ENCODE measurements at regions not wholly inside any gene's neighbourhood (a gene's known extent, or its start where the extent isn't known, plus 50 kb on each side); places are given as distances from the start of the nearest gene placed in this dataset.

DNA sequence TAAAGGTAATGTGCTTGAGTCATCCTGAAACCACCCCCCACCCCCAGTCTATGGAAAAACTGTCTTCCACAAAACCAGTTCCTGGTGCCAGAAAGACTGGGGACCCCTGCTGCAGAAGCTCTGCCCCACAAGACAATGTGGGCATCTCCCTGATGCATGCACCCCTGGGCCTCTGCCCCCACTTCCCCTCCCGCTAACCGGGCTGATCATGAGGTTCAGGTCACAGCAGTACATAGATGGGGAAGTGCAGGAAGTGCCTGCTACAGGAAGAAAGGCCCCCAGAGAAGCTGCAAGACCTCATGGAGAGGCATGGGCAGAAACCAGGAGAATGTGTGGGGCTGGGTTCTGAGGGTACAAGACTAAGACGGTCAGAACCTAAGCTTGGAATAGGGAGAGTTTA lies 243.4 kb upstream of the ID2 start:
- Histone ChIP-seq H4K20me1 (replicated peaks; ENCODE audit: control insufficient read depth, insufficient read depth, low read length) (no peaks in the 10 kb centered on the region), H3K4me1 (replicated peaks in 1 of 2; ENCODE audit: control insufficient read depth in 2 of 2, insufficient read depth in 2 of 2, low read length in 2 of 2) (no peaks in the 10 kb centered on the region), H3K9me3 (replicated peaks; ENCODE audit: control insufficient read depth, insufficient read depth, low read depth, low read length) (no peaks in the 10 kb centered on the region), H3K79me2 (ENCODE audit: control insufficient read depth, insufficient read depth, low read length) (no peaks in the 10 kb centered on the region), H2AFZ (ENCODE audit: low read depth, low read length) (no peak overlapping the region), H3K4me2 (ENCODE audit: insufficient read depth, low read length) (no peak overlapping the region), H3K4me3 (no peak overlapping the region), H3K27me3 (ENCODE audit: control insufficient read depth in 2 of 2, insufficient read depth in 2 of 2, low read length in 2 of 2) (peaks cover 13 to 33% of the 10 kb centered on the region in 2 experiments; a peak in 4 of 5 replicates), H3K9ac (ENCODE audit: insufficient read depth in 1 of 2, low read depth in 2 of 2, low read length in 2 of 2) (no peak overlapping the region), H3K36me3 (ENCODE audit: control insufficient read depth, insufficient read depth, low read length) (no peaks in the 10 kb centered on the region), H3K9me1 (ENCODE audit: control insufficient read depth, insufficient read depth, low read length) (no peaks in the 10 kb centered on the region), H3K27ac (ENCODE audit: extremely low read depth, low read depth, low read length) (no peak overlapping the region)
- CTCF ChIA-PET (ENCODE audit: low intra/inter-chr PET ratio): no interaction called here
- WGBS (ENCODE audit: insufficient coverage, low coverage, missing lambda C conversion rate): 0% methylated on average over 3 of the region's 3 CpGs
- ATAC-seq (no peak), FAIRE-seq (no peak), DNase-seq (ENCODE audit: extremely low read depth in 1 of 4, low spot score in 3 of 4) (no peak)
- intact Hi-C loops (cut with micrococcal nuclease) (no loop called here), in situ Hi-C loops (cut with MboI) (no loop called here)
- BruUV-seq (replicated peaks): no TSS peak
- no peak for TF ChIP-seq OTX1 (CRISPR knock-in tag; IDR thresholded peaks at IDR 0.05)
- TF ChIP-seq, protein P1, sequence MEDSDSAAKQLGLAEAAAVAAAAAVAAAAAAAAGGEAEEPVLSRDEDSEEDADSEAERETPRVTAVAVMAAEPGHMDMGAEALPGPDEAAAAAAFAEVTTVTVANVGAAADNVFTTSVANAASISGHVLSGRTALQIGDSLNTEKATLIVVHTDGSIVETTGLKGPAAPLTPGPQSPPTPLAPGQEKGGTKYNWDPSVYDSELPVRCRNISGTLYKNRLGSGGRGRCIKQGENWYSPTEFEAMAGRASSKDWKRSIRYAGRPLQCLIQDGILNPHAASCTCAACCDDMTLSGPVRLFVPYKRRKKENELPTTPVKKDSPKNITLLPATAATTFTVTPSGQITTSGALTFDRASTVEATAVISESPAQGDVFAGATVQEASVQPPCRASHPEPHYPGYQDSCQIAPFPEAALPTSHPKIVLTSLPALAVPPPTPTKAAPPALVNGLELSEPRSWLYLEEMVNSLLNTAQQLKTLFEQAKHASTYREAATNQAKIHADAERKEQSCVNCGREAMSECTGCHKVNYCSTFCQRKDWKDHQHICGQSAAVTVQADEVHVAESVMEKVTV (CRISPR knock-in tag; IDR thresholded peaks at IDR 0.05): no peak
- no peak for TF ChIP-seq SRSF9 (IDR thresholded peaks at IDR 0.05; ENCODE audit: borderline replicate concordance, low read depth, low read length)
- no peak for TF ChIP-seq ELF2 (CRISPR knock-in tag; IDR thresholded peaks at IDR 0.05)
- TF ChIP-seq GTF2F1 (IDR thresholded peaks at IDR 0.05; ENCODE audit: low read depth, low read length): no peak
- no peak for TF ChIP-seq MYBL2 (IDR thresholded peaks at IDR 0.05; ENCODE audit: low read depth)
- no peak for TF ChIP-seq MYBL2 (CRISPR knock-in tag; IDR thresholded peaks at IDR 0.05; ENCODE audit: borderline replicate concordance)
- TF ChIP-seq NFIX (CRISPR knock-in tag; IDR thresholded peaks at IDR 0.05; ENCODE audit: low read depth): no peak
- TF ChIP-seq E2F3 (CRISPR knock-in tag; IDR thresholded peaks at IDR 0.05): no peak
- no peak for TF ChIP-seq ZNF586 (CRISPR knock-in tag; conservative IDR thresholded peaks at IDR 0.05)
- no peak for TF ChIP-seq CSDE1 (IDR thresholded peaks at IDR 0.05)
- POLR2A ChIA-PET: no interaction called here

Data from K562 (cell line).